GM18873 (cell line): ENCODE measurements at regions not wholly inside any gene's neighbourhood (a gene's known extent, or its start where the extent isn't known, plus 50 kb on each side); places are given as distances from the start of the nearest gene placed in this dataset.
"Not testable (repeated sequence)": the region's sequence is repeated elsewhere in the genome, so short reads cannot be mapped to it uniquely, and the experiment has no call there.

Experiments
- ATAC-seq: cut with Tn5 transposase; IDR thresholded peaks from one replicate; pipeline ENCODE4 v1.9.1; 2021; ENCODE audit warnings: mild to moderate bottlenecking, moderate library complexity, moderate number of reproducible peaks; ENCODE audit not compliant: unreplicated experiment, low FRiP score

GRCh38 chr16:87095271-87095670 is 221.9 kb downstream of the C16orf95 start:
- ATAC-seq, result no peak

DNA sequence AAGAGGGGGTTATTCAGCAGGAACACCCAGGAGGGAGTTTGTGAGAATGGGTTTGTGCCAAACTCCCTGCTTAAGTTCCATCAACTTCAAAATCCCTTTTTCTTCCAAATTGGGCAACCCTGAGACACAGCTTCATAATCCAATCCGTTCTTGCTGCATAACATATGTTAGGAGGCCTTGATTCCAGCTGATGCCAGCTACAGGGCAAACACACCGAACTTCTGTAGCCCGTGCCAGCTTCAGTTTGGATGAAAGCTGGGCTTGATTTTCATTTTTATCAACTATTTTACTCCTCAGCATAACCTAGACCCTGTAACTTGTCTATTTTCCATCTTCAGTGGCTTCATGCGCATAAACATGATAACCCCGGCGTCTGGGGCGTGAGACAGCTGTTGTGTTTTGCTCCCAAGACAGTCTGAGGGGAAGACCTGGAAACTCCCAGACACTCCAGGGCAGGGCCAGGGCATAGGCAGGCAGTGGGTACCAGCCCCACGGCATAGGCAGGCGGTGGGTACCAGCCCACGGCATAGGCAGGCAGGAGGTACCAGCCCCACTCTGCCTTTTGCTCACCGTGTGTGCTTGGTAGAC is 220.4 kb downstream of the C16orf95 start:
- no peak for ATAC-seq

GRCh38 chr16:87098361-87098760 is 218.8 kb downstream of the C16orf95 start:
- ATAC-seq, result no peak

DNA sequence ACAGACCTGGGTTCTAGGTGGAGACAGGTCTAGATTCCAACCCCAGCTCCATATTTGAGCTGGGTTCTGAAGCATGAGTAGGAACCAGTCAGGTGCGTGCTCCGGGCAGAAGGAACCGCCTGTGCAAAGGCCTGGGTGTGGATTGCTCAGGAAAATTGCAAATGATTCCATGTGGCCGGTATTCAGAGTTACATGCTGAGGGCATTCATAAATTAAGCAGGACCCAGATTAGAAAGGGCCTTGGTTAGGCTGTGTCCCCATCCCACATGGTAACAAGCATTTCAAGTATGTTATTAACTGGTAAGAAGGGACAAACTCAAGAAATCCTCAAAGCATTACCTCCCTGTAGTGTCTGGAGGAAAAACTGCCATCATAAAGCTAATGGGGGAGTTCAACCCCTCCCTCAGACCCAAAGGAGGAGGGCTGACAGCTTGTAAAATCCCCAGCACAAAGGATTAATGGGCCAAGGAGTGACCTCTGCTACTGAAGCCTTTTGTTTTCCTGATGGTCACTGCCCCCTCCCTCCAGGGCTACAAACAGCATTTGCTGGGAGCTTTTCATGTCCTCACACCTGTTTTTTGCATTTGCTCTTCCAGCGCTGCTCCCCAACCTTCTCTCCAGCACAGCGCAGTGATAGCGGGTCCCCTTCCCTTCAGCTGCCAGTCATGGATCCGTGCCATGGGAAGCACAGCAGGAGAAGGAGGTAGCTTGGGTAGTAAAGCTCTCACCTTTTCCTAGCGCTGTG is 218.0 kb downstream of the C16orf95 start:
- ATAC-seq, result no peak

- ATAC-seq, result no peak
Measured at GRCh38 chr16:87100306-87101058, 216.7 kb downstream of the C16orf95 start.

DNA sequence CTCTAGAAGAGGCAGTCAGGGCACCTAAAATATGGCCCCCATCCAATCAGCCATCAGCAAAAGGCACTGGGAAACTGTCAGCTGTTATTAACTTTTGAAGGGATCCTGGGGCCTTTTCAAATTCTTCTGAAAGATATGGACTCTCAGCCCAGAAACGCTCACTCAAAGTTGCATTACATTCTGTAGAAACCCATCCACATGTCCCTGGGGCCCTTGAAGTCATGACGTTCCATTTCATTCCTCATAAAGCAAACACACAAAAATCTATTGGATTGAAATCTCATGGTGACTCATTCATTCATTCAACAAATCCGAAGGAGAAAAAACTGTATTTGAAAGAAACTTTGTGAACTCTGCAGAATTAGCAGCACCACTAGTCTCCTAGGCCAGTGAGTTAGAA is 215.3 kb downstream of the C16orf95 start:
- ATAC-seq, result no peak

- no peak for ATAC-seq
Measured at GRCh38 chr16:87107201-87107600, 210.0 kb downstream of the C16orf95 start.

GRCh38 chr16:87108278-87108677 is 208.9 kb downstream of the C16orf95 start:
- ATAC-seq, result no peak

DNA sequence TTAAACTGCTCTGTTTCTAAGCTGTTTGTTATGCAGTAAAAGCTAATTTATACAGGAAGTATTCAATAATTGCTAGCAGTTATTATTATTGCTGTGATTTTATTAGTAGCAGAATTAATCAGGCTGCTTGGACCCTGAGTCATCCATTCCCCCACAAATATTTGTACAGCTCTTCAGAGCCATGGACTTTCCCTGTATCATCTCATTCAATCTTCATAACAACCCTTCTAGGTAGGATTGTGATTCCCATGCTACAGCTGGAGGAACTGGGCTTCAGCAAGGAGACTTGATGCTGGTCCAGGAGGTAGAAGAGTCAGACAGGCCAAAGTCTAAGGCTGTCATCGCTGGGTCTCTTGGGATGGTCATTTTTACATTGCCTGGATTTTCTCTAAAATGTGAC is 208.3 kb downstream of the C16orf95 start:
- no peak for ATAC-seq

- ATAC-seq, result no peak
Measured at GRCh38 chr16:87114832-87115231, 202.4 kb downstream of the C16orf95 start.

- no peak for ATAC-seq
Measured at GRCh38 chr16:87115646-87116045, 201.5 kb downstream of the C16orf95 start.

DNA sequence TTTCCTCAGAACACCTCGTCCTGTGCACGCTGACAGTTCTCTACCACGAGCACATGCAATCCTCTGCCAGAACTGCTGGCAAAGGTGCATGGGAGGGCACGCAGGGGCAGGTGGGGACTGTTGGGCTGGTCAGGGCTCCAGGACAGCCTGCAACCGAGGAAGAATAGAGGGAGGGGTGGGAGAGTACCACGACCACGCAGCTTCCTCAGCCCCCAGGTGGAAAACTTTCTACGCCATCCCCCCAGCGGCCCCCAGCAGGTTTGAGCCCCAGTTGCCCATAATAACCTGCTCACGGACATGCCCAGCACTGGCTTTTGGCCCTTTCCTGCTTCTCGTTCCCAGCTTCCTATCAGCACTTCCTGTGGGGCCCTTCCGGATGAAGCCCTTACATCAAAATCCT is 199.3 kb downstream of the C16orf95 start:
- ATAC-seq, result no peak

DNA sequence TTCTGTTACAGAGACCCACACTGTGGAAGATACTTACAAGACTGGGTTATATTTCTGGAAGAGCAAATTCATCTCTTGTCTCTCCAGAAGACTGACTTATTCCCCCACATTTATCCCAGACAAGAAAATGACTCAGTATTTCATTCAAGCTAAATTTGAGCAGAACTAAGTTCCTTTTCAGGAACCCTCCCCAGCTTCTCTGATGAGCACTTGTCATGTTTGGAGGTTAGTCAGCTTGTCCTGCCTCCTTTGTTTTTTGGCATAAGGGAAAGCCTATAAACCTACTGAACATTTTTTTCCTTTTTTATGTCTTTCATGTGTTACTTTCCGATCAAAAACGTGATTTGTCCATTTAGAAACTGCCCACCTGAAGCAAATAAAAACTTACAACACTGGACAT is 198.0 kb downstream of the C16orf95 start:
- no peak for ATAC-seq

DNA sequence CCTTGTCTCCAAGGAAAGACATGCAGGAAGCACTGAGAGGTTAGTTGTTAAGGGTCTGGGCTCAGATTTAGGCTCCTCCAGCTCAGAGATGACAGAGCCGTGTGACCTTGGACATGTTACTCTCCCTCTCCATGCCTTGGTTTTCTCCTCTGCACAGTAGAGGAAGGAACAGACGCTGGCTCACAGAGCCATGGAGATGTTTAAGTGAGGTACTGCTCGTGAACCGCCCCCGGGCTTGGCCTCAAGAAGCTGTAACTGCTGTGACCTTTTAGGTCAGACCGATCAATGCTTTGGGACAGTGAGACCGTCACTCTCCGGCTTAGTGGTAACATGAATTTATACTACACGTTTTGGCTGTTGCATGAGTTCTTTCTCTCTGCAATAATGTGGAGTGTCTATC is 197.4 kb downstream of the C16orf95 start:
- ATAC-seq, result no peak

DNA sequence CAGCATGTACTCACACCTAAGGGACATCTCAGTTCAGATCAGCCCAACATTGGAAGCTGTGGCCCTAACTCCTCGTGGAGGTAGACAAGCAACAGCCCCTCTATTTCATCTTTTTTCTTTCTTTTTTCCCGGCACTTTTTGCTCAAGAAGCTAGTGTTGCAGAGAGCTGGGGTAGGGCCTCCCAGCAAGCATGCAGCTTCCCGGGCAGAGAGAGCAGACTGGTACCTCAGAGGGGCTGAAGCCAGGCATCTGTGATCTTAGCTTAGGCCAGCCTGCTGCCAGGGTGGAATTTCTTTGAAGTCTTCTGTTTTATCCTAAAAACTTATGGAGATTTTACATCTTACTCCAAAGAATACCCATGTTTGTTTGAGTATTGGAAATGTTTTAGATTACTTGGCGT is 195.4 kb downstream of the C16orf95 start:
- no peak for ATAC-seq

GRCh38 chr16:87123356-87124001 is 193.7 kb downstream of the C16orf95 start:
- ATAC-seq, result no peak

DNA sequence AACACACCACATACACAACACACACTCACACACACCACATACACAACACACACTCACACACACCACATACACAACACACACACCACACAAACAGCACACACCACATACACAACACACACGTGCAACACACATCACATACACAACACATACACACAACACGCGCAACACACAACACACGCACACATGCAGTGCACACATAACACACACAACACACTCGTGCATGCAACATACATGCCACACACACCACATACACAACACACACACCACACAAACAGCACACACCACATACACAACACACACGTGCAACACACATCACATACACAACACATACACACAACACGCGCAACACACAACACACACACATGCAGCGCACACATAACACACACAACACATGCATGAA is 192.8 kb downstream of the C16orf95 start:
- ATAC-seq, result not testable (repeated sequence)

- no peak for ATAC-seq
Measured at GRCh38 chr16:87125206-87126155, 191.7 kb downstream of the C16orf95 start.

DNA sequence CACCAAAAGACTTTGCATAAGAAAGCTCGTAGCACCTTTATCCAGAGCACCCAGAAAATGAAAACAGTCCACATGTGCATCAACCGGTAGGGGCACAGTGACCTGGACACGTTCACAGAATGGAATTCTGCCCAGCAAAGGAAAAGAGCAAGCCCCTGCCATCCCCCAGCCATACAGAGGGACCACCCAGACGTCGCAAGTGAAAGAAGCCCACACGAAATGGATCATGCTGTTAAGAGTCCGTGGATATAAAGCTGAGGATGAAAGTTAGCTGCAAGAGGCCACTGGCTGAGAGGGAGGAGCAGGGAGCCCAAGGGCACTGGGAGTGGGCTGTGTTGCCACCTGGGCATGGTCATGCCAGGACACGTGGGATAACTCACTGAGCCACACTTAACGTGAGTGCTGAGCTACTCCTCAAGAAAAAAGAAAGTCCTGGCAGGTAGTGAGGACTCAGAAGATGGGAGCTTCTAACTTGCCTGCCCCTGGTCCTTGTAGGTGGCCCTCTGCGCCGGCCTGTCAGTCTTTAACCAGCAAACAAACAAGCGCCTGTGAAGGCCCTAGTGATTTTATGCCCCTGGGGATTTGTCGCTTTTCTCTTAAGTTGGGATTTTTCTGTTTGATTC is 190.7 kb downstream of the C16orf95 start:
- no peak for ATAC-seq
